Prostate gland (tissue), 2 donors: ENCODE measurements at regions not wholly inside any gene's neighbourhood (a gene's known extent, or its start where the extent isn't known, plus 50 kb on each side); places are given as distances from the start of the nearest gene placed in this dataset.

Experiments used
- POLR2A ChIP-seq: fragments of 450-650 bp; IDR thresholded peaks from one replicate; pipeline ENCODE4 v1.6.1; 2016; ENCODE audit warnings: antibody characterized with exemption, mild to moderate bottlenecking
- POLR2AphosphoS5 ChIP-seq: sonication (generic); formaldehyde crosslinking; IDR thresholded peaks from one replicate; pipeline ENCODE4 v1.6.1; 2017; ENCODE audit warnings: antibody characterized with exemption
- TF ChIP-seq, protein P1 (sequence below), 4 experiments: fragments of 200-600 bp in 2 of 4; fragments of 450-650 bp in 2 of 4; sonication (generic) in 2 of 4; IDR thresholded peaks; 1 replicate in 3 of 4; 2 replicates in 1 of 4; pipeline ENCODE4 v1.5.1; 2016 to 2019; ENCODE audit warnings: antibody characterized with exemption in 4 of 4, mild to moderate bottlenecking in 2 of 4, moderate library complexity in 2 of 4

DNA sequence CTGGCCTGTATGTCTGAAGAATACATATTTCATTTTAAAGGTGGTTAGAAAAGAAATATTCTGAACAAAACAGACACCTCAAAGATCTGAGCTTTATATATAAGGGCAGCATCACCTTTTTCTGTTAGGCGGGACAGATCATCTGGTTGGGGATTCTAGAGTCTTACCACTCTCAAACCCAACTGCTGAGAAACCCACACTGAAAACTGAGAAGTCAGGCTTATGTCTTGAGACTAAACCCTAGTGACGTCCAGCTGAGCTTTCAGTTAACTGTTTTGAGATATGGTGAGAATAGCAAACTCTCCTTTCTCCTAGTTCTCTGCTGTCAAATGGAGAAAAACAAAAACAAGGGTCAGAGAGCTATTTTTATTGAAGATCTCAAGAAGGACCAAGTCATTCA, 63.7 kb upstream of the CCN6 start:
- TF ChIP-seq POLR2A = no peak
- TF ChIP-seq, protein P1, sequence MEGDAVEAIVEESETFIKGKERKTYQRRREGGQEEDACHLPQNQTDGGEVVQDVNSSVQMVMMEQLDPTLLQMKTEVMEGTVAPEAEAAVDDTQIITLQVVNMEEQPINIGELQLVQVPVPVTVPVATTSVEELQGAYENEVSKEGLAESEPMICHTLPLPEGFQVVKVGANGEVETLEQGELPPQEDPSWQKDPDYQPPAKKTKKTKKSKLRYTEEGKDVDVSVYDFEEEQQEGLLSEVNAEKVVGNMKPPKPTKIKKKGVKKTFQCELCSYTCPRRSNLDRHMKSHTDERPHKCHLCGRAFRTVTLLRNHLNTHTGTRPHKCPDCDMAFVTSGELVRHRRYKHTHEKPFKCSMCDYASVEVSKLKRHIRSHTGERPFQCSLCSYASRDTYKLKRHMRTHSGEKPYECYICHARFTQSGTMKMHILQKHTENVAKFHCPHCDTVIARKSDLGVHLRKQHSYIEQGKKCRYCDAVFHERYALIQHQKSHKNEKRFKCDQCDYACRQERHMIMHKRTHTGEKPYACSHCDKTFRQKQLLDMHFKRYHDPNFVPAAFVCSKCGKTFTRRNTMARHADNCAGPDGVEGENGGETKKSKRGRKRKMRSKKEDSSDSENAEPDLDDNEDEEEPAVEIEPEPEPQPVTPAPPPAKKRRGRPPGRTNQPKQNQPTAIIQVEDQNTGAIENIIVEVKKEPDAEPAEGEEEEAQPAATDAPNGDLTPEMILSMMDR (IDR thresholded peaks at IDR 0.05) = no peak
- TF ChIP-seq POLR2AphosphoS5 = no peak
